GM23338 (cell line): ENCODE measurements at regions not wholly inside any gene's neighbourhood (a gene's known extent, or its start where the extent isn't known, plus 50 kb on each side); places are given as distances from the start of the nearest gene placed in this dataset.

Experiments used
- CREB1 ChIP-seq: fragments of 250-450 bp; sonication (Bioruptor Pico); IDR thresholded peaks from 2 replicates; pipeline ENCODE4 v1.5.0; 2020; ENCODE audit warnings: low read depth, mild to moderate bottlenecking, moderate library complexity
- CTCF ChIP-seq, 2 experiments: fragments of 200-600 bp in 1 of 2; sonication (generic) in 1 of 2; conservative IDR thresholded peaks; 2 replicates each; pipeline versions ENCODE4 v1.5.1 to v1.6.1; 2016 to 2017; ENCODE audit warnings: antibody characterized with exemption in 2 of 2, low read depth in 2 of 2, mild to moderate bottlenecking in 2 of 2, moderate library complexity in 1 of 2
- EZH2 ChIP-seq: fragments of 200-600 bp; sonication (generic); IDR thresholded peaks from one replicate; pipeline ENCODE4 v1.8.0; 2017; ENCODE audit warnings: antibody characterized with exemption, mild to moderate bottlenecking, low read depth; ENCODE audit not compliant: unreplicated experiment
- EZH2phosphoT487 ChIP-seq: fragments of 200-600 bp; sonication (generic); IDR thresholded peaks from one replicate; pipeline ENCODE4 v1.8.1; 2018; ENCODE audit warnings: antibody characterized with exemption; ENCODE audit not compliant: unreplicated experiment
- NANOG ChIP-seq: IDR thresholded peaks from 2 replicates; pipeline ENCODE4 v1.6.1; 2016; ENCODE audit warnings: antibody characterized with exemption, borderline replicate concordance
- POLR2AphosphoS5 ChIP-seq: IDR thresholded peaks from 2 replicates; pipeline ENCODE4 v1.6.1; 2016; ENCODE audit warnings: antibody characterized with exemption, low read depth
- REST ChIP-seq: IDR thresholded peaks from one replicate; pipeline ENCODE4 v1.6.1; 2018; ENCODE audit warnings: antibody characterized with exemption; ENCODE audit not compliant: unreplicated experiment
- ZNF331 ChIP-seq: fragments of 250-450 bp; sonication (Bioruptor Pico); IDR thresholded peaks from 2 replicates; pipeline ENCODE4 v1.5.0; 2020; ENCODE audit warnings: low read depth, mild to moderate bottlenecking, moderate library complexity

- no peak for TF ChIP-seq REST
- no peak for TF ChIP-seq CTCF (conservative IDR thresholded peaks at IDR 0.05; ENCODE audit: low read depth in 2 of 2)
- TF ChIP-seq POLR2AphosphoS5 = no peak
- no peak for TF ChIP-seq CREB1 (CRISPR knock-in tag)
- TF ChIP-seq EZH2phosphoT487 = no peak
- TF ChIP-seq EZH2 = no peak
- TF ChIP-seq NANOG = no peak
- no peak for TF ChIP-seq ZNF331 (CRISPR knock-in tag)
Measured at GRCh38 chr4:26093551-26093950, 179.5 kb downstream of the SMIM20 start.
